ENCODE measurements at regions not wholly inside any gene's neighbourhood (a gene's known extent, or its start where the extent isn't known, plus 50 kb on each side); places are given as distances from the start of the nearest gene placed in this dataset.

DNA sequence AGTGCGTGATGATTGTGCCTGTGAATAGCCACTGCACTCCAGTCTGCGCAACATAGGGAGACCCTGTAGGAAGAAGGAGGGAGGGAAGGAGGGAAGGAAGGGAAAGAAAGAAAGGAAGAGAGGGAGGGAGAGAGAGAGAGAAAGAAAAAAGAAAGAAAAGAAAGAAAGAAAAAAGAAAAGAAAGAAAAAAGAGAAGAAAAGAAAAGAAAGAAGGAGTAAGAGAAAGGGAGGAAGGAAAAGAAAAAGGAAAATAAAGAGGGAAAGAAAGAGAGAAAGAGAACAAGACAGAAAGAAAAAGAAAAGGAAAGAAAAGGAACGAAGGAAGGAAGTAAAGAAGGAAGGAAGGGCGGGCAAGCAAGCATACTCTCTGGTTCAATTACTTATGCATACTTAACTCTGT, 112.9 kb upstream of the ANK3 start:
- Histone ChIP-seq H3K4me1 (ENCODE audit: insufficient read depth, low read length, poor library complexity, severe bottlenecking) (no peaks in the 10 kb centered on the region), H3K27me3 (ENCODE audit: insufficient read depth, low read length, poor library complexity, severe bottlenecking) (no peaks in the 10 kb centered on the region), H3K4me2 (ENCODE audit: low read depth, low read length, poor library complexity, severe bottlenecking) (no peak overlapping the region), H4K20me1 (ENCODE audit: insufficient read depth, low read length, poor library complexity, severe bottlenecking) (no peaks in the 10 kb centered on the region), H3K4me3 (ENCODE audit: low read length, poor library complexity, severe bottlenecking) (no peak overlapping the region), H3K36me3 (ENCODE audit: insufficient read depth, low read length) (no peaks in the 10 kb centered on the region), H3F3A (ENCODE audit: low read depth) (no peaks in the 10 kb centered on the region), H3K9me3 (ENCODE audit: insufficient read depth, low read depth, low read length) (no peaks in the 10 kb centered on the region), H3K9me2 (replicated peaks; ENCODE audit: low read depth, low read length) (no peaks in the 10 kb centered on the region), H3K9ac (ENCODE audit: low read depth, low read length, poor library complexity, severe bottlenecking) (no peak overlapping the region), H2AFZ (ENCODE audit: low read length) (no peak overlapping the region), H3K79me2 (ENCODE audit: insufficient read depth, low read length) (no peaks in the 10 kb centered on the region)
- no peak for TF ChIP-seq CTCF (conservative IDR thresholded peaks at IDR 0.05; ENCODE audit: low read length)
- TF ChIP-seq EZH2phosphoT487 (IDR thresholded peaks at IDR 0.05; ENCODE audit: borderline replicate concordance) = no peak

- H3K79me2 ChIP-seq (ENCODE audit: insufficient read depth, low read length) = no peaks in the 10 kb centered on the region
- no peak overlapping the region for H3K4me2 ChIP-seq (ENCODE audit: low read depth, low read length, poor library complexity, severe bottlenecking)
- no peak overlapping the region for H3K9ac ChIP-seq (ENCODE audit: low read depth, low read length, poor library complexity, severe bottlenecking)
- H3F3A ChIP-seq (ENCODE audit: low read depth) = no peaks in the 10 kb centered on the region
- TF ChIP-seq EZH2phosphoT487 (IDR thresholded peaks at IDR 0.05; ENCODE audit: borderline replicate concordance) = no peak
- no peak for TF ChIP-seq CTCF (conservative IDR thresholded peaks at IDR 0.05; ENCODE audit: low read length)
- H3K9me3 ChIP-seq (ENCODE audit: insufficient read depth, low read depth, low read length) = no peaks in the 10 kb centered on the region
- H3K36me3 ChIP-seq (ENCODE audit: insufficient read depth, low read length) = no peaks in the 10 kb centered on the region
- no peak overlapping the region for H3K4me3 ChIP-seq (ENCODE audit: low read length, poor library complexity, severe bottlenecking)
- no peaks in the 10 kb centered on the region for H3K27me3 ChIP-seq (ENCODE audit: insufficient read depth, low read length, poor library complexity, severe bottlenecking)
- no peaks in the 10 kb centered on the region for H3K9me2 ChIP-seq (replicated peaks; ENCODE audit: low read depth, low read length)
- no peaks in the 10 kb centered on the region for H4K20me1 ChIP-seq (ENCODE audit: insufficient read depth, low read length, poor library complexity, severe bottlenecking)
- H2AFZ ChIP-seq (ENCODE audit: low read length) = no peak overlapping the region
- no peaks in the 10 kb centered on the region for H3K4me1 ChIP-seq (ENCODE audit: insufficient read depth, low read length, poor library complexity, severe bottlenecking)
Observed at GRCh38 chr10:60498985-60499384, 109.3 kb upstream of the ANK3 start.

GRCh38 chr10:60497364-60497763, 107.7 kb upstream of the ANK3 start:
- Histone ChIP-seq H3K4me2 (ENCODE audit: low read depth, low read length, poor library complexity, severe bottlenecking) (no peak overlapping the region), H4K20me1 (ENCODE audit: insufficient read depth, low read length, poor library complexity, severe bottlenecking) (no peaks in the 10 kb centered on the region), H3K4me3 (ENCODE audit: low read length, poor library complexity, severe bottlenecking) (no peak overlapping the region), H3K79me2 (ENCODE audit: insufficient read depth, low read length) (no peaks in the 10 kb centered on the region), H3K27me3 (ENCODE audit: insufficient read depth, low read length, poor library complexity, severe bottlenecking) (no peaks in the 10 kb centered on the region), H3K9me3 (ENCODE audit: insufficient read depth, low read depth, low read length) (no peaks in the 10 kb centered on the region), H3K4me1 (ENCODE audit: insufficient read depth, low read length, poor library complexity, severe bottlenecking) (no peaks in the 10 kb centered on the region), H3K9me2 (replicated peaks; ENCODE audit: low read depth, low read length) (no peaks in the 10 kb centered on the region), H3F3A (ENCODE audit: low read depth) (no peaks in the 10 kb centered on the region), H2AFZ (ENCODE audit: low read length) (no peak overlapping the region), H3K9ac (ENCODE audit: low read depth, low read length, poor library complexity, severe bottlenecking) (no peak overlapping the region), H3K36me3 (ENCODE audit: insufficient read depth, low read length) (no peaks in the 10 kb centered on the region)
- TF ChIP-seq EZH2phosphoT487 (IDR thresholded peaks at IDR 0.05; ENCODE audit: borderline replicate concordance) (no peak), CTCF (conservative IDR thresholded peaks at IDR 0.05; ENCODE audit: low read length) (no peak)
